ENCODE measurements at regions not wholly inside any gene's neighbourhood (a gene's known extent, or its start where the extent isn't known, plus 50 kb on each side); places are given as distances from the start of the nearest gene placed in this dataset.
"Not testable (repeated sequence)": the region's sequence is repeated elsewhere in the genome, so short reads cannot be mapped to it uniquely, and the experiment has no call there.

GRCh38 chr7:125828153-125828700 is 898.6 kb upstream of the POT1 start:
- no peak for DNase-seq

GRCh38 chr7:125823538-125823937 is 893.9 kb upstream of the POT1 start:
- DNase-seq, result no peak

- DNase-seq, result no peak
These were observed 890.9 kb upstream of the POT1 start for GRCh38 chr7:125820495-125820894.

- DNase-seq, result no peak
These were observed 884.5 kb upstream of the POT1 start for GRCh38 chr7:125814100-125814499.

GRCh38 chr7:125806491-125806890 is 876.9 kb upstream of the POT1 start:
- not testable (repeated sequence) for DNase-seq

DNA sequence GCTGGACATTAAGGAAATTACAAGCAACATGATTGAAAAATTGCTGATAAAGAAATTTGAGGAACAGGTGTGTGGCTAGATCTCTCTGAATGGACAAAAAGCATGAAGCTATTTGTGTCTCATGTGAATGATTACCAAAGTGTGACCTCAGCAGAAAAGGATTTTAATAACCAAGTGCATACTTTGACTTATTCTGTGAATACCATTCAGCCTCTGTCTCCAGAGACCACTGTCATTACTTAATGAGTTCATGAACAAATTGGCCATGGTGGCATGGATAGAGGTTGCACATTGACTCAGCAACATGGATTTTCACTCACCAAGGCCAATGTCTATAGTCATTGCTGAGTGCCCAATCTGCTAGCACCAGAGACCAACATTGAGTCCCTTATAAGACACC is 874.6 kb upstream of the POT1 start:
- no peak for DNase-seq

- DNase-seq, result no peak
These were observed 850.5 kb upstream of the POT1 start for GRCh38 chr7:125780153-125780552.

DNA sequence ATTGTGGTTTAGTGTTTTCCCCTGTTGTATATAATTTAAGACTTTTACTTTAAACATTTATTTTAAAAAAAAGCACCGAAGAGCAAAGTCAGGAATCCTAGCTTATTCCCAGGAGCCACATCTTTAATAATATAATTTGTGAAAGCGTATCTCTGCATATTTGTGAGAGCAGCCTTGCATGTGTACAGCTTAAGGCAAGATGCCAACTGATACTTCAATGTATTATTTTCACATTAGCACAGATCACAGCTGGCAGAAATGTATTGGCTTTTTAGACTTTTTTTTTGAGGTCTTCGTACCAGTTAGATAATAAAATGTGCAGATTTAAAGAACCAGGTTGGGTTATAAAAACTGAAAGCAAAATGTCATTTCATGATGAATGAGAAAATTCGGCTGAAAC is 845.7 kb upstream of the POT1 start:
- no peak for DNase-seq

DNA sequence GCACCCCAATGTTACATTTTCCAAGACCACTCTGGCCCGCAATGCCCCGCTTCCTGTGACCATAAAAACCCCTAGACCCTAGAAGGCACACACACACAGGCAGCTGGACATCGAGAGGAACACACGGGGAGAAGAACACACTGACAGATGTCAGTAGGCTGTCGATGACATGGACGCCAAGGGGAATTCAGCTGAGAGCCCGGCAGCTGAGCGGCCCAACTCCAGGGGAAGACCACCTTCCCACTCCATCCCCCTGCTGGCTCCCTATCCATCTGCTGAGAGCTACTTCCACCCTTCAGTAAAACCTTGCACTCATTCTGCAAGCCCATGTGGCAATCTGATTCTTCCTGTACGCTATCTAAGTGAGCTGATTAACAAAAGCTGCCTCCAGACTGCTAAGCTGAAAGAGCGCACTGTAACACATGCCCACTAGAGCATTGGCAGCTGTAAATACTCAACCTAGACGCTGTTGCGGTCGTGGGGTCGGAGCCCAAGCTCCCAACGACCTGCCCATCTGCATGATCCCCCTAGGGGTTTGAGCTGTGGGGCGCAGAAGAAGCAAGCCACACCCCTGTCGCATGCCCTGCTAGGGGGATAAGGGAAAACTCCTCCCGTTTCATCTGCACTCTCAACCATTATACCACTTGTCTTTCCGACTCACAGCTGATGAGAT is 843.6 kb upstream of the POT1 start:
- DNase-seq, result no peak

DNA sequence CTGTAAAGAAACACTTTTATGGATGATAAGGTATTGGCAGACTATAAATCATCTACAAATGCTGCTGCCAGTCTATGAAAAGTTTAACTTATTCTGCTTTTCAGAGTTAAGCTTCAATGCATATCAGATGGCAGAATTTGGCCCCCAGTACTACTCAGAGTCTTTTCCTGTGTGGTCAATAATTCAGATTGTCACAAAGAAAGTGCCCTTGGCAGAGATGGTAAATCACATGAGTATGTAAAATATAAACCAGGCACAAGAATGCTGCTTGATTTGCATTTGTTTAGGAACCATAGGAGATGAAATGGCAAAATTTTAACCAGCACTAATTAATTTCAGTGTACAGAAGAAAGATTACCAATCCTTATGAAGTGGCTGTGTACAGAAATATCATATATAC is 818.3 kb upstream of the POT1 start:
- no peak for DNase-seq

- no peak for DNase-seq
These were observed 816.9 kb upstream of the POT1 start for GRCh38 chr7:125746510-125746909.

GRCh38 chr7:125727215-125727614 is 797.6 kb upstream of the POT1 start:
- no peak for DNase-seq

GRCh38 chr7:125695626-125696025 is 766.0 kb upstream of the POT1 start:
- DNase-seq, result no peak

DNA sequence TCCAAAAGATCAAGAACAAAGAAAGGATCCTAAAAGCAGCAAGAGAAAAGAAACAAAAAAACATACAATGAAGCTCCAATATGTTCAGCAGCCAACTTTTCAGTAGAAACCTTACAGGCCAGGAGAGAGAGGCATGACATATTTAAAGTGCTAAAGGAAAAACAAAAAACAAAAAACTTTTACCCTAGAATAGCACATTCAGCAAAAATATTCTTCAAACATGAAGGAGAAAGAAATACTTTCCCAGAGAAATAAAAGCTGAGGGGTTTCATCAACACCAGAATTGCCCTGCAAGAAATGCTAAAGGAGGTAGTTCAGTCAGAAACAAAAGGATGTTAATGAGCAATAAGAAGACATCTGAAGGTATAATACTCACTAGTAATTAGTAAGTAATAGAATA is 753.5 kb upstream of the POT1 start:
- DNase-seq, result no peak

- no peak for DNase-seq
These were observed 751.9 kb upstream of the POT1 start for GRCh38 chr7:125681508-125681907.

GRCh38 chr7:125678771-125679170 is 749.1 kb upstream of the POT1 start:
- DNase-seq, result no peak

GRCh38 chr7:125675640-125676039 is 746.0 kb upstream of the POT1 start:
- no peak for DNase-seq

DNA sequence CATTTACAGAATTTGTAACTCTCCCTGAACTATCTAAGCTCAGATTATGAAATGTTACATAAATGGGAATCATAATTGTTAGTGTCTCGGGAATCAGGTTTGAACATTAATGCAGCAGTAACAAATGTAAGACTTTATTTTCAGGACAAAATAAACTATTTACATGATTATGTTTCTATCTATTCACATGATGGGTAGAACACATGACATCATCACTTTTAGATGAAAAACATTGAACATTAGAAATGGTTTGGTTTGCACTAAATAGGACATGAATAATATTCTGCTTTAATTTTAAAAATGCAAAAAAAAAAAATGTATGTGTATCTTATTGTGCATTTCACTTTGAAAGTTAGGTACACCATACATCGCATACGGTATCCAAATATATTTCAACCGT is 745.5 kb upstream of the POT1 start:
- DNase-seq, result no peak

- no peak for DNase-seq
These were observed 741.4 kb upstream of the POT1 start for GRCh38 chr7:125670926-125671572.

- DNase-seq, result no peak
These were observed 738.8 kb upstream of the POT1 start for GRCh38 chr7:125668321-125668993.

- DNase-seq, result no peak
These were observed 735.0 kb upstream of the POT1 start for GRCh38 chr7:125664625-125665024.

DNA sequence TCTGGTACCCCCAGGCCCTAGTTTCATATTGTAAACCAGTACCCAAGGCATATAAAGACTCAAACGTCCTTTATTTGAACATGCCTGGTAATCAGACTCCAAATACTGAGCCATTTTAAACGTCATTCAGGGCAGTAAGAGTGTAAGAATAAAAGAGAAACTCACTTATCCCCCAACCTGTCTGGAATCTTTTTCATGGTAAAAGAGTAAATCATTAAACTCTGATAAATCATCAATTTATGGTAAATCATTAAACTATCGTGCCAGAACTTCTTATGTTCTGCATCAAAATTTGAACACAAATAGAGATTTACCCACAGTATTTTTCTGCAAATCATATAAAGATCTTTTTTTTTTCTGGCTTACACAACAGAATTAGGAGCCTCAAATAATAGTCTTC is 734.3 kb upstream of the POT1 start:
- no peak for DNase-seq

DNA sequence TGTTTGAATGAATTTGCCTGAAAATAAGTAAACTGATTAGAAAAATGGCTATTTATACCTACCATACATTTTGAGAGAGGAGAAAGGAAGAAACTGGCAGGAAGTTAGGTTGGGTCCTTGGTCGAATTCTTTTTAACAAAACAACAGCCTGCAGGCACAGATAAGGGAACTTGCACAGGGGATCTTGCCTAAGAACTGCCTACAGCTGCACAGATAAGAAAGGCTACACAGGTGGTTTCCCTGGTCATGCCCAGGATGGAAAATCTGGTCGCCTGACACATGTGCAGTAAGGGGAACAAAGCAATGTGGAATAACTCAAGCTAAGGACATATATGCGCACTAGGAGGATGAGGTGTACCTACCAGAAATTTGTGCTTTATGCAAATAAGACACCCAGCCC is 732.1 kb upstream of the POT1 start:
- no peak for DNase-seq

- no peak for DNase-seq
These were observed 731.4 kb upstream of the POT1 start for GRCh38 chr7:125661006-125661405.
